Heart left ventricle (tissue), 13 donors: ENCODE measurements at regions not wholly inside any gene's neighbourhood (a gene's known extent, or its start where the extent isn't known, plus 50 kb on each side); places are given as distances from the start of the nearest gene placed in this dataset.

Experiments
- CTCF ChIP-seq, 12 donors: fragments of 200-600 bp; sonication (generic) in 4 of 12; IDR thresholded peaks; one replicate each; pipeline versions ENCODE4 v1.5.0 to v1.8.0; 2018 to 2022; ENCODE audit warnings: antibody characterized with exemption in 12 of 12, mild to moderate bottlenecking in 5 of 12
- POLR2A ChIP-seq, 2 donors: fragments of 450-650 bp; IDR thresholded peaks; one replicate each; pipeline ENCODE4 v1.6.1; 2017; ENCODE audit warnings: antibody characterized with exemption in 2 of 2, mild to moderate bottlenecking in 2 of 2, moderate library complexity in 2 of 2
- donor health status: ischemic (EF 13 %, LVEDD 7.1; RV severe dilation, severe dysfunction).
- donor health status: DM: no; HTN: yes; CAD: no.
- donor health status: DM: no; HTN: no; CAD: no.
- donor health status: ischemic (EF 25% LVEDD 6.9; RV normal size, moderate dysfunction).
- donor health status: ischemic (EF 25% LVEDD 5.7; RV mildly dilated, moderate dysfunction).
- donor health status: ischemic (EF 35%, LVEDD 5.7; RV mildly dilated, moderate dysfunction).
- donor health status: nonischemic (EF 11% LVEDD 7.7; RV severe dilation, severe dysfunction).
- donor health status: DM: yes; HTN: yes; CAD: no.
- donor health status: PGD.
- donor health status: ischemic (EF 29% LVEDD 5.4; RV normal size, mild dysfunction).
- donor health status: nonischemic (EF 23%, LVEDD 6.1; RV moderate dilation, normal function).

GRCh38 chr15:35308802-35309201 lies 223.7 kb upstream of the NANOGP8 start:
- TF ChIP-seq POLR2A (IDR thresholded peaks at IDR 0.05) (no peak), CTCF (IDR thresholded peaks at IDR 0.05) (no peak)
